HUES48 (cell line): ENCODE measurements at regions not wholly inside any gene's neighbourhood (a gene's known extent, or its start where the extent isn't known, plus 50 kb on each side); places are given as distances from the start of the nearest gene placed in this dataset.

Experiments
- H3K27ac ChIP-seq: one replicate; pipeline ENCODE4 v1.7.0; 2013; ENCODE audit warnings: low read depth, low read length, inconsistent platforms
- H3K27me3 ChIP-seq: 2 replicates; pipeline ENCODE4 v1.6.1; 2013; ENCODE audit warnings: mild to moderate bottlenecking, low read length; ENCODE audit not compliant: control insufficient read depth, insufficient read depth
- H3K36me3 ChIP-seq: 2 replicates; pipeline ENCODE4 v1.6.1; 2013; ENCODE audit warnings: low read length; ENCODE audit not compliant: control insufficient read depth, insufficient read depth
- H3K4me1 ChIP-seq: 2 replicates; pipeline ENCODE4 v1.6.1; 2013; ENCODE audit warnings: mild to moderate bottlenecking, low read length; ENCODE audit not compliant: control insufficient read depth, insufficient read depth
- H3K4me3 ChIP-seq: 2 replicates; pipeline ENCODE4 v1.5.1; 2013; ENCODE audit warnings: mild to moderate bottlenecking, low read depth, low read length
- H3K9ac ChIP-seq: 2 replicates; pipeline ENCODE4 v1.6.1; 2013; ENCODE audit warnings: mild to moderate bottlenecking, low read depth, low read length, moderate library complexity
- H3K9me3 ChIP-seq: 2 replicates; pipeline ENCODE4 v1.6.1; 2013; ENCODE audit warnings: low read length; ENCODE audit not compliant: control insufficient read depth, insufficient read depth

DNA sequence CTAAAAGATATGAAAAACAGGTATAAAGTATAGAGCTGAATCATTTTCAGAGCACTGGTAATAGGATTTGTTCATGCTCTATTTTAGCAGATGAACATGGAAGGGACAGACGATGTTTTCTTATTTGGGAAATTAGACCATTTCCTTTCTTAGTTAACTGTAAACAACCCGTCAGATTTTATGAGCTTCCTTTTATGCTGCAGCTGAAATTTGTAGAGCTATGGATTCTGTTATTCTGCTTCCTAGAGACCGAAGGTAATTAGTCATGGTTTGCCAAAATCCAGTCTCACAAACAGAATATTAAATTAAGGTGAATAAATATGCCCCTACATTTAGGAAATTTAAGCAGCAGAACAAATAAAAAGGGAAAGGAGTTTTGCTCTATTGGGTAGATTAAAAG, 180.2 kb upstream of the SYT1 start:
- Histone ChIP-seq H3K4me3 (no peak overlapping the region), H3K27me3 (no peaks in the 10 kb centered on the region), H3K36me3 (no peaks in the 10 kb centered on the region), H3K9ac (no peak overlapping the region), H3K4me1 (no peaks in the 10 kb centered on the region), H3K9me3 (no peaks in the 10 kb centered on the region), H3K27ac (no peak overlapping the region)

GRCh38 chr12:78695749-78696148, 168.8 kb upstream of the SYT1 start:
- Histone ChIP-seq H3K4me1 (no peaks in the 10 kb centered on the region), H3K9me3 (peaks cover 5% of the 10 kb centered on the region; the same call in 1 of the 2 replicates), H3K27ac (no peak overlapping the region), H3K27me3 (no peaks in the 10 kb centered on the region), H3K4me3 (no peak overlapping the region), H3K36me3 (no peaks in the 10 kb centered on the region), H3K9ac (no peak overlapping the region)

GRCh38 chr12:78696267-78696666, 168.3 kb upstream of the SYT1 start:
- no peaks in the 10 kb centered on the region for H3K4me1 ChIP-seq
- no peaks in the 10 kb centered on the region for H3K36me3 ChIP-seq
- H3K9me3 ChIP-seq: peaks cover 5% of the 10 kb centered on the region; the same call in 1 of the 2 replicates
- no peak overlapping the region for H3K9ac ChIP-seq
- H3K27me3 ChIP-seq: no peaks in the 10 kb centered on the region
- no peak overlapping the region for H3K27ac ChIP-seq
- no peak overlapping the region for H3K4me3 ChIP-seq

DNA sequence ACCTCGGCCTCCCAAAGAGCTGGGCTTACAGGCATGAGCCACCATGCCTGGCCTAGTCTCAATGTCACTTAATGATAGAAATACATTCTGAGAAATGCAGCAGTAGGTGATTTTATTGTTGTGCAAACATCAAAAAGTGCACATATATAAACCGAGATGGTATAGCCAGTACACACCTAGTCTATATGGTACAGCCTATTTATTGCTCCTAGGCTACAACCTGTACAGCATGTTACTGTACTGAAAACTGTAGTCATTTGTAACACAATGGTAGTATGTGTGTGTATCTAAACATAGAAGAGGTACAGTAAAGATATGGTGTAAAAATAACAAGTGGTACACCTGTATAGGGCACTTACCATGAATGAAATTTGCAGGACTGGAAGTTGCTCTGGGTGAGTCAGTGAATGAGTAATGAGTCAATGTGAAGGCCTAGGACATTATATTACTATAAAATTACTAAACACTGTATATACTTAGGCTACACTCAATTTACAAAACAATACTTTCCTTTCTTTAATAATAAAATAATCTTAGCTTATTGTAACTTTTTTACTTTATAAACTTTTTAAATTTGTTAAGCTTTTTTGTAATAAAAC, 166.7 kb upstream of the SYT1 start:
- Histone ChIP-seq H3K4me1 (no peaks in the 10 kb centered on the region), H3K27me3 (no peaks in the 10 kb centered on the region), H3K27ac (no peak overlapping the region), H3K9ac (no peak overlapping the region), H3K36me3 (no peaks in the 10 kb centered on the region), H3K4me3 (no peak overlapping the region), H3K9me3 (peaks cover 5% of the 10 kb centered on the region; the same call in 1 of the 2 replicates)

- H3K9ac ChIP-seq: no peak overlapping the region
- H3K4me1 ChIP-seq: no peaks in the 10 kb centered on the region
- H3K27me3 ChIP-seq: no peaks in the 10 kb centered on the region
- H3K9me3 ChIP-seq: peaks cover 2% of the 10 kb centered on the region; the same call in 1 of the 2 replicates
- H3K36me3 ChIP-seq: no peaks in the 10 kb centered on the region
- no peak overlapping the region for H3K27ac ChIP-seq
- H3K4me3 ChIP-seq: no peak overlapping the region
These were observed 165.8 kb upstream of the SYT1 start for GRCh38 chr12:78698747-78699146.

- H3K9ac ChIP-seq: no peak overlapping the region
- H3K27me3 ChIP-seq: no peaks in the 10 kb centered on the region
- no peak overlapping the region for H3K27ac ChIP-seq
- H3K9me3 ChIP-seq: no peaks in the 10 kb centered on the region
- H3K36me3 ChIP-seq: no peaks in the 10 kb centered on the region
- H3K4me1 ChIP-seq: no peaks in the 10 kb centered on the region
- H3K4me3 ChIP-seq: no peak overlapping the region
These were observed 164.0 kb upstream of the SYT1 start for GRCh38 chr12:78700565-78700964.

DNA sequence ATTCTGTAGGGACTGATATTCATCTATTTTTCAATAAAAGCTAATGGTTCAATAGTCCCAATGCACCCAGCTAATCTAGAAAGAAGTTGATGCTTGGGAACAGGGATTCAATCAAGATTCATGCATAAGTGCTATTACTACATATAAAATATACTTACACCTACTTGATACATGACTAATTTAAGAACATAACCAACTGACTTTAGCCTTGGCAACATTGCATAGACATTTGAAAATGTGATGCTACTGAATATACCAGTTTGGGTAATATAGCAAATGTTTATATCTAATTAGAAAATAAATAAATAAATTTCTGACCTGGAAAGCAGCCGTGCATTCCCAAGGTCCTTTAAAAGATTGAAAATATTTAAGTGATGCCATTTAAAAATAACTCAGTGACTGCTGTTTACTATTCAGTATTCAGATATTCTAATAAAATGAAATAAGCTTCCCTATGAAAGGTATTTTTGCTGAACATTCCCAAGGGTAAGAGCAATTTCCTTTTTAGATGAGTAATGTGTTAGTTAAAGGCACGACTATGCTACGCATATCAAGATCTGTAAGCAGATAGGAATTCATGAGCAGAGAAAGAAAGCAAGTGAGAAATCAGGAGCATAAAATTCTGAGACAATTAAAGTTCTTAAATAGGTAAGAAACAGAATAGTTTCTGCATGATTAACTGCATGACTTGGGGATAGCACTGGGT, 160.6 kb upstream of the SYT1 start:
- H3K4me3 ChIP-seq: no peak overlapping the region
- H3K36me3 ChIP-seq: no peaks in the 10 kb centered on the region
- no peak overlapping the region for H3K9ac ChIP-seq
- H3K27me3 ChIP-seq: no peaks in the 10 kb centered on the region
- H3K9me3 ChIP-seq: no peaks in the 10 kb centered on the region
- H3K4me1 ChIP-seq: no peaks in the 10 kb centered on the region
- no peak overlapping the region for H3K27ac ChIP-seq

- no peaks in the 10 kb centered on the region for H3K36me3 ChIP-seq
- H3K27me3 ChIP-seq: no peaks in the 10 kb centered on the region
- H3K4me1 ChIP-seq: peaks cover 7% of the 10 kb centered on the region; the same call in 1 of the 2 replicates
- H3K4me3 ChIP-seq: no peak overlapping the region
- H3K9ac ChIP-seq: no peak overlapping the region
- no peaks in the 10 kb centered on the region for H3K9me3 ChIP-seq
- no peak overlapping the region for H3K27ac ChIP-seq
These were observed 152.6 kb upstream of the SYT1 start for GRCh38 chr12:78711954-78712353.

GRCh38 chr12:78712834-78713481, 151.6 kb upstream of the SYT1 start:
- no peaks in the 10 kb centered on the region for H3K36me3 ChIP-seq
- no peak overlapping the region for H3K4me3 ChIP-seq
- no peaks in the 10 kb centered on the region for H3K9me3 ChIP-seq
- no peak overlapping the region for H3K9ac ChIP-seq
- H3K27me3 ChIP-seq: no peaks in the 10 kb centered on the region
- peaks cover 7% of the 10 kb centered on the region; the same call in 1 of the 2 replicates for H3K4me1 ChIP-seq
- no peak overlapping the region for H3K27ac ChIP-seq

GRCh38 chr12:78719721-78720120, 144.9 kb upstream of the SYT1 start:
- H3K9ac ChIP-seq: no peak overlapping the region
- H3K4me3 ChIP-seq: no peak overlapping the region
- no peaks in the 10 kb centered on the region for H3K9me3 ChIP-seq
- no peaks in the 10 kb centered on the region for H3K27me3 ChIP-seq
- H3K27ac ChIP-seq: no peak overlapping the region
- H3K36me3 ChIP-seq: no peaks in the 10 kb centered on the region
- H3K4me1 ChIP-seq: no peaks in the 10 kb centered on the region

DNA sequence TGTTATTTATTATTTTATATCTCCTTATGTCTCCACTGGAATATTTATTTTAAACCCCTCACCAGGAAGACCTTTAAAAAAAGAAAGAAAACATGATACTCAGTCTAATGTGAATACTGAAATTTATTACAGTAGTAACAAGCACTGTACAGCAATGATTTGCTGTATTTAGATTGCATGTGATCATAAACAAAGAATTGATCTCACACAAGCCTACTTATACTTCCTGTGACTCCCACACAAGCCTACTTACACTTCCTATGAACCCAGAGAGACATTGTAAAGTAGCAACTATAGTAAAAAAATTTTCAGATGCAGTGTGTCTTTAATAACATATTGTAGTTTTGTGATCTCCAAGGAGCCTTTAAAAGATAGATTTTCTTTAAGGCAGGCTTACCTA, 142.7 kb upstream of the SYT1 start:
- Histone ChIP-seq H3K9me3 (no peaks in the 10 kb centered on the region), H3K27ac (no peak overlapping the region), H3K27me3 (no peaks in the 10 kb centered on the region), H3K4me1 (no peaks in the 10 kb centered on the region), H3K36me3 (no peaks in the 10 kb centered on the region), H3K9ac (no peak overlapping the region), H3K4me3 (no peak overlapping the region)
